HEK293 (cell line): ENCODE measurements at regions not wholly inside any gene's neighbourhood (a gene's known extent, or its start where the extent isn't known, plus 50 kb on each side); places are given as distances from the start of the nearest gene placed in this dataset.

Experiments
- CTCF ChIA-PET: fragments of 350-600 bp; formaldehyde crosslinking; extraction: SDS; loops from one replicate; lab custom pipeline; 2021; ENCODE audit warnings: antibody characterized with exemption; lab: Yijun Ruan, JAX
- POLR2A ChIA-PET: fragments of 300-600 bp; formaldehyde crosslinking; extraction: SDS; loops from one replicate; lab custom pipeline; 2020; ENCODE audit warnings: antibody characterized with exemption, inconsistent platforms; lab: Yijun Ruan, JAX
- H3K27ac ChIP-seq: fragments of 200-500 bp; sonication (Bioruptor generic); 2 replicates; pipeline ENCODE4 v1.5.1; 2014; ENCODE audit warnings: low read depth, low read length, control low read depth, inconsistent platforms; ENCODE audit errors: extremely low read depth
- H3K36me3 ChIP-seq, 2 experiments: fragments of 200-500 bp in 1 of 2; sonication (Bioruptor generic) in 1 of 2; 1 replicate in 1 of 2; 2 replicates in 1 of 2; pipeline ENCODE4 v1.5.1; 2014 to 2017; ENCODE audit warnings: inconsistent platforms in 2 of 2, low read length in 2 of 2; ENCODE audit not compliant: control insufficient read depth in 2 of 2, insufficient read depth in 1 of 2
- H3K4me1 ChIP-seq: fragments of 200-500 bp; sonication (Bioruptor generic); 2 replicates; pipeline ENCODE4 v1.5.1; 2014; ENCODE audit warnings: mild to moderate bottlenecking, low read length, inconsistent platforms; ENCODE audit not compliant: control insufficient read depth, insufficient read depth
- H3K4me3 ChIP-seq: 2 replicates; pipeline ENCODE4 v1.5.1; 2011; ENCODE audit warnings: low read depth, mild to moderate bottlenecking, control low read depth, low read length, moderate library complexity
- H3K9me3 ChIP-seq: fragments of 200-500 bp; sonication (Bioruptor generic); 2 replicates; pipeline ENCODE4 v1.5.1; 2014; ENCODE audit warnings: low read depth, low read length, inconsistent platforms; ENCODE audit not compliant: control insufficient read depth, insufficient read depth
- EGR2 ChIP-seq: fragments of 450-650 bp; formaldehyde crosslinking; IDR thresholded peaks from 2 replicates; pipeline ENCODE4 v1.5.1; 2016; ENCODE audit warnings: low read depth, missing biosample characterization, missing genetic modification characterization
- FEZF1 ChIP-seq: fragments of 450-650 bp; formaldehyde crosslinking; IDR thresholded peaks from 2 replicates; pipeline ENCODE4 v1.5.1; 2016; ENCODE audit warnings: missing biosample characterization, missing genetic modification characterization
- SCRT1 ChIP-seq: fragments of 450-650 bp; formaldehyde crosslinking; IDR thresholded peaks from 2 replicates; pipeline ENCODE4 v1.5.1; 2016; ENCODE audit warnings: missing biosample characterization, missing genetic modification characterization, borderline replicate concordance
- SCRT2 ChIP-seq: fragments of 450-650 bp; formaldehyde crosslinking; IDR thresholded peaks from 2 replicates; pipeline ENCODE4 v1.5.1; 2016; ENCODE audit warnings: missing biosample characterization, missing genetic modification characterization
- ZBTB7A ChIP-seq: fragments of 450-650 bp; formaldehyde crosslinking; IDR thresholded peaks from 2 replicates; pipeline ENCODE4 v1.5.1; 2016; ENCODE audit warnings: low read depth, missing biosample characterization, missing genetic modification characterization
- ZNF155 ChIP-seq: fragments of 450-650 bp; formaldehyde crosslinking; IDR thresholded peaks from 2 replicates; pipeline ENCODE4 v1.5.1; 2016; ENCODE audit warnings: missing biosample characterization, missing genetic modification characterization
- ZNF311 ChIP-seq: fragments of 450-650 bp; formaldehyde crosslinking; IDR thresholded peaks from 2 replicates; pipeline ENCODE4 v1.5.1; 2017; ENCODE audit warnings: missing biosample characterization, missing genetic modification characterization, borderline replicate concordance
- ZNF391 ChIP-seq: fragments of 450-650 bp; formaldehyde crosslinking; IDR thresholded peaks from 2 replicates; pipeline ENCODE4 v1.5.1; 2016; ENCODE audit warnings: low read depth, missing biosample characterization, missing genetic modification characterization, borderline replicate concordance
- ZNF473 ChIP-seq: fragments of 450-650 bp; formaldehyde crosslinking; IDR thresholded peaks from 2 replicates; pipeline ENCODE4 v1.5.1; 2017; ENCODE audit warnings: missing biosample characterization, missing genetic modification characterization
- ZNF529 ChIP-seq: fragments of 450-650 bp; formaldehyde crosslinking; IDR thresholded peaks from 2 replicates; pipeline ENCODE4 v1.5.1; 2017; ENCODE audit warnings: missing genetic modification characterization, missing biosample characterization; ENCODE audit not compliant: insufficient replicate concordance
- ZNF544 ChIP-seq: fragments of 450-650 bp; formaldehyde crosslinking; IDR thresholded peaks from 2 replicates; pipeline ENCODE4 v1.5.0; 2017; ENCODE audit warnings: missing biosample characterization, missing genetic modification characterization
- ZNF624 ChIP-seq: fragments of 450-650 bp; formaldehyde crosslinking; IDR thresholded peaks from 2 replicates; pipeline ENCODE4 v1.5.1; 2017; ENCODE audit warnings: missing biosample characterization, missing genetic modification characterization
- ZNF768 ChIP-seq: fragments of 450-650 bp; formaldehyde crosslinking; IDR thresholded peaks from 2 replicates; pipeline ENCODE4 v1.5.1; 2018; ENCODE audit warnings: missing biosample characterization, mild to moderate bottlenecking, missing genetic modification characterization
- TF ChIP-seq, protein P1 (sequence below): fragments of 450-650 bp; formaldehyde crosslinking; IDR thresholded peaks from 2 replicates; pipeline ENCODE4 v1.5.1; 2016; ENCODE audit warnings: missing biosample characterization, missing genetic modification characterization
- TF ChIP-seq, protein P2 (sequence below): fragments of 450-650 bp; formaldehyde crosslinking; IDR thresholded peaks from 2 replicates; pipeline ENCODE4 v1.5.1; 2016; ENCODE audit warnings: missing biosample characterization, missing genetic modification characterization
- TF ChIP-seq, protein P3 (sequence below): fragments of 450-650 bp; formaldehyde crosslinking; IDR thresholded peaks from 2 replicates; pipeline ENCODE4 v1.5.1; 2016; ENCODE audit warnings: missing biosample characterization, missing genetic modification characterization
- TF ChIP-seq, protein P4 (sequence below): fragments of 450-650 bp; formaldehyde crosslinking; IDR thresholded peaks from 2 replicates; pipeline ENCODE4 v1.5.1; 2016; ENCODE audit warnings: missing biosample characterization, missing genetic modification characterization
- TF ChIP-seq, protein P5 (sequence below): fragments of 450-650 bp; formaldehyde crosslinking; IDR thresholded peaks from 2 replicates; pipeline ENCODE4 v1.5.1; 2017; ENCODE audit warnings: missing biosample characterization, missing genetic modification characterization

DNA sequence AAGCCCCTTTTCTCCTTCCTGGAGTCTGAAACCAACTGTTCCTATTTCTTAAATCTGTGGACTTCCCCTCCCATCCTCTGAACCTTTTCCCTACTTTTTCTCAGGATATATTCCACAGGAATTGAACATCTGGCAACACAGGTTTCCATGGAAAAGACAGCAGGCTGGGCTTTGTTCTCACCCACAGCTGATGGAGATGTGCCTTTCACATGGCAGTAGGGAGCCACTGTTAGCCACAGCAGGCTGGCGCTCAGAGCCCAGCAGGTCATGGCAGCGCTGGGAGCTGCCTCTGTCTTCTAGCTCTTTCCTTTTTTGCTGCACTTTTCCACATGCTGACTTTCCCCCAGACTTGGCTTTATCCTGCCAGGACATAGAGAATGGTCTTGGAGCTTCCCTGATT is 116.4 kb upstream of the NLRP1 start (continued):
- TF ChIP-seq EGR2 (tag by site-specific recombination) (no peak), ZNF311 (tag by site-specific recombination) (no peak), ZNF473 (tag by site-specific recombination) (no peak), ZBTB7A (tag by site-specific recombination) (no peak), ZNF155 (tag by site-specific recombination) (no peak), FEZF1 (tag by site-specific recombination) (no peak), ZNF544 (tag by site-specific recombination) (no peak)
- TF ChIP-seq, protein P1, sequence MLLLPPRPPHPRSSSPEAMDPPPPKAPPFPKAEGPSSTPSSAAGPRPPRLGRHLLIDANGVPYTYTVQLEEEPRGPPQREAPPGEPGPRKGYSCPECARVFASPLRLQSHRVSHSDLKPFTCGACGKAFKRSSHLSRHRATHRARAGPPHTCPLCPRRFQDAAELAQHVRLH (tag by site-specific recombination), result no peak
- TF ChIP-seq, all 188 proteins: peak for 0

DNA sequence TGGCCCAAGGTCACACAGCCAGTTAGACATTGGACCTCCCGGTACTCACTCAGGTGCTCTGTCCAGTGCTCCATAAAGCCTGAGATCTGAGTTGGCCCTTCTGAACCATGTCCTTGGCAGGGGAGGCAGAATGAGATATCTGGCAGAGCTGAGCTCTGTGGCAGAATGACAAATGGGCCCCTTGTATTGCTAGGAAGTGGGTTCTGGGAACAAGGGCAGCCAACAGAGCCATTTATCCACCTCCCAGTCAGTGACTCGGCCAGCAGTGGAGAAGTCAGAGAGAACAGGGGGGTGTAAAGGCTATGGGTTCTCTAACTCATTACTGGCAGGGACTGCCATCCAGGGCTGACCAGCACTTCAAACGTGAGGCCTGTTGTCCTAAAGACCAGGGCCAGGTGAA is 117.1 kb upstream of the NLRP1 start:
- H3K9me3 ChIP-seq, result no peaks in the 10 kb centered on the region; the same call in none of the 2 replicates
- TF ChIP-seq ZNF529 (tag by site-specific recombination), result no peak
- TF ChIP-seq ZNF768 (tag by site-specific recombination), result no peak
- TF ChIP-seq, protein P2, sequence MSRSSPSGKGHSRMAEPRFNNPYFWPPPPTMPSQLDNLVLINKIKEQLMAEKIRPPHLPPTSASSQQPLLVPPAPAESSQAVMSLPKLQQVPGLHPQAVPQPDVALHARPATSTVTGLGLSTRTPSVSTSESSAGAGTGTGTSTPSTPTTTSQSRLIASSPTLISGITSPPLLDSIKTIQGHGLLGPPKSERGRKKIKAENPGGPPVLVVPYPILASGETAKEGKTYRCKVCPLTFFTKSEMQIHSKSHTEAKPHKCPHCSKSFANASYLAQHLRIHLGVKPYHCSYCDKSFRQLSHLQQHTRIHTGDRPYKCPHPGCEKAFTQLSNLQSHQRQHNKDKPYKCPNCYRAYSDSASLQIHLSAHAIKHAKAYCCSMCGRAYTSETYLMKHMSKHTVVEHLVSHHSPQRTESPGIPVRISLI (tag by site-specific recombination), result no peak
- TF ChIP-seq ZNF624 (tag by site-specific recombination), result no peak
- no peak for TF ChIP-seq ZNF391 (tag by site-specific recombination)
- TF ChIP-seq, protein P3, sequence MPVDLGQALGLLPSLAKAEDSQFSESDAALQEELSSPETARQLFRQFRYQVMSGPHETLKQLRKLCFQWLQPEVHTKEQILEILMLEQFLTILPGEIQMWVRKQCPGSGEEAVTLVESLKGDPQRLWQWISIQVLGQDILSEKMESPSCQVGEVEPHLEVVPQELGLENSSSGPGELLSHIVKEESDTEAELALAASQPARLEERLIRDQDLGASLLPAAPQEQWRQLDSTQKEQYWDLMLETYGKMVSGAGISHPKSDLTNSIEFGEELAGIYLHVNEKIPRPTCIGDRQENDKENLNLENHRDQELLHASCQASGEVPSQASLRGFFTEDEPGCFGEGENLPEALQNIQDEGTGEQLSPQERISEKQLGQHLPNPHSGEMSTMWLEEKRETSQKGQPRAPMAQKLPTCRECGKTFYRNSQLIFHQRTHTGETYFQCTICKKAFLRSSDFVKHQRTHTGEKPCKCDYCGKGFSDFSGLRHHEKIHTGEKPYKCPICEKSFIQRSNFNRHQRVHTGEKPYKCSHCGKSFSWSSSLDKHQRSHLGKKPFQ, result no peak
- TF ChIP-seq SCRT1 (tag by site-specific recombination), result no peak
- no peak for TF ChIP-seq FEZF1 (tag by site-specific recombination)
- TF ChIP-seq, protein P4, sequence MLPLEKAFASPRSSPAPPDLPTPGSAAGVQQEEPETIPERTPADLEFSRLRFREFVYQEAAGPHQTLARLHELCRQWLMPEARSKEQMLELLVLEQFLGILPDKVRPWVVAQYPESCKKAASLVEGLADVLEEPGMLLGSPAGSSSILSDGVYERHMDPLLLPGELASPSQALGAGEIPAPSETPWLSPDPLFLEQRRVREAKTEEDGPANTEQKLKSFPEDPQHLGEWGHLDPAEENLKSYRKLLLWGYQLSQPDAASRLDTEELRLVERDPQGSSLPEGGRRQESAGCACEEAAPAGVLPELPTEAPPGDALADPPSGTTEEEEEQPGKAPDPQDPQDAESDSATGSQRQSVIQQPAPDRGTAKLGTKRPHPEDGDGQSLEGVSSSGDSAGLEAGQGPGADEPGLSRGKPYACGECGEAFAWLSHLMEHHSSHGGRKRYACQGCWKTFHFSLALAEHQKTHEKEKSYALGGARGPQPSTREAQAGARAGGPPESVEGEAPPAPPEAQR (tag by site-specific recombination), result no peak
- TF ChIP-seq, all 188 proteins: peak for 0
- ChIA-PET POLR2A (no interaction called here), CTCF (no interaction called here)
- Histone ChIP-seq H3K4me3 (no peak overlapping the region), H3K27ac (no peak overlapping the region), H3K36me3 (no peaks in the 10 kb centered on the region), H3K4me1 (no peaks in the 10 kb centered on the region)

DNA sequence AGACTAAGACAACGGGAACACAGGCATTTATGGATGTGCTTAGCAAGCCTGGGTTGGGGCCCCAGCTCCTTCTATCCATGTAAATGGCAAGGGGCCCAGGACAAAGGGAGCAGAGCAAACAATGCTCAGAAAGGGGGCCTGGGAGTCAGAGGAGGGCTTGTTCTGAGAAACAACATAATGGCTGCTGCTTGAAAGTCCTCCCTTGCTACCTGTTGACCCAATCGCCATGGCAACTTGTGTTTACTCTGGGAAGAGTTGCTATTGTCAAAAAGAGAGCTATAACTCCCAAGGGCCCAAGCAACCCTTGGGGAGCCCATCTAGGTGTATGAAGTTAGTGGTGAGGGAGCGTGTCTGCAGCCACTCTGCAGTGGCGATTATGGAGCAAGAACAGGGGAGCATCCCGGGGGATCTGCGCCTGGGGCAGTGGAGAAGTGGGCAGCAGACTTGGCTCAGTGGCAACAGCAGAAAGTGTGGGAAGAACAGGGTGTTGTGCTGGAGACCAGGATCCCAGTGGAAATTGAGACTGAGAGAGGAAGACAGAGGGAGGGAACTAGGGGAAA is 118.7 kb upstream of the NLRP1 start:
- ChIA-PET POLR2A (no interaction called here), CTCF (interaction anchor here (0.5 to 6.0 kb wide), 6 partner anchors 13 to 1137 kb away, joined by 3 to 51 read pairs (median 4); no protein-coding TSS in a partner anchor)
- Histone ChIP-seq H3K4me3 (no peak overlapping the region), H3K9me3 (no peaks in the 10 kb centered on the region; the same call in 1 of the 2 replicates), H3K27ac (no peak overlapping the region), H3K36me3 (no peaks in the 10 kb centered on the region), H3K4me1 (no peaks in the 10 kb centered on the region)
- TF ChIP-seq, protein P5, sequence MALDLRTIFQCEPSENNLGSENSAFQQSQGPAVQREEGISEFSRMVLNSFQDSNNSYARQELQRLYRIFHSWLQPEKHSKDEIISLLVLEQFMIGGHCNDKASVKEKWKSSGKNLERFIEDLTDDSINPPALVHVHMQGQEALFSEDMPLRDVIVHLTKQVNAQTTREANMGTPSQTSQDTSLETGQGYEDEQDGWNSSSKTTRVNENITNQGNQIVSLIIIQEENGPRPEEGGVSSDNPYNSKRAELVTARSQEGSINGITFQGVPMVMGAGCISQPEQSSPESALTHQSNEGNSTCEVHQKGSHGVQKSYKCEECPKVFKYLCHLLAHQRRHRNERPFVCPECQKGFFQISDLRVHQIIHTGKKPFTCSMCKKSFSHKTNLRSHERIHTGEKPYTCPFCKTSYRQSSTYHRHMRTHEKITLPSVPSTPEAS (tag by site-specific recombination), result no peak
- peak; percentile 40; the same call in 1 of the 2 replicates for TF ChIP-seq SCRT2 (tag by site-specific recombination)
